HG03457 (cell line): ENCODE measurements at regions not wholly inside any gene's neighbourhood (a gene's known extent, or its start where the extent isn't known, plus 50 kb on each side); places are given as distances from the start of the nearest gene placed in this dataset.

Source experiments
- ATAC-seq: cut with Tn5 transposase; IDR thresholded peaks from one replicate; pipeline ENCODE4 v1.9.1; 2021; ENCODE audit warnings: moderate number of reproducible peaks; ENCODE audit not compliant: unreplicated experiment

DNA sequence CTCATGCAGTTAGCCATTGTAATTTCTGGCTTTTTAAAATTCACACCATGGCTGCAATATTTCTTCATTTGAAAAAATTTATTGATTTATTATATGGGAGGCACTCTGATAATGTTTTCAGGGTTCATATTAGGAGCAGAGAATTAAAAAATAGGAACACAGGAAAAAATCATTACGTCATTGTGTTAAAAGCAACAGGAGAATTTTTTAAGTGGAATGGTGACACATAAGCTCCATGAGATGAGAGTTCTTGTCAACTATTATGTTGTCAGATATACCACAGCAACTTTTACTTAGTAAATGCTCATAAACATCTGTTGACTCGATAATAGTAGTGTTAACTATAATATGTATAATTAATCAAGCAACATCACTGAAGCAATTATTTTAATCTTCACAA lies 400.1 kb downstream of the TDRD3 start:
- ATAC-seq: no peak

GRCh38 chr13:60794751-60795150 lies 397.7 kb downstream of the TDRD3 start:
- ATAC-seq: no peak

DNA sequence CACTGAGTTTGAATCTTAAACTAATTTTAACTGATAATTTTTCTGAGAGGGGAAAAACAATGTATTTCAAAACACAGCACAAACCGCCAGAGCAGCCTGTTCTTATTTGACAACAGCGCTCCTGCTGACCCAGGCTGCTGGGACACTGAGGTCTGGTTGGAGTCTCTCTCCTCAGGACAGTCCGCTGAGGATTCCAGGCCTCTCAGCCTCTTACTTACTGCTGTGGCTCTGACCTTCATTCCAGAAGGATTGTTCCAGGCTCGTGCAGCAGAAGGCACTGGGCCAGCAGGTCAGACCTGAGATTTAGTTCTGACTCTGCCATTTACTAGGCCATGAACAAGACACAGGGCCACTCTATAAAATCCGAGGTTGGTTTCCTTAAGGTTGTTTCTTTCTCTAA lies 393.6 kb downstream of the TDRD3 start:
- no peak for ATAC-seq

- no peak for ATAC-seq
Measured at GRCh38 chr13:60788156-60788829, 391.3 kb downstream of the TDRD3 start.

DNA sequence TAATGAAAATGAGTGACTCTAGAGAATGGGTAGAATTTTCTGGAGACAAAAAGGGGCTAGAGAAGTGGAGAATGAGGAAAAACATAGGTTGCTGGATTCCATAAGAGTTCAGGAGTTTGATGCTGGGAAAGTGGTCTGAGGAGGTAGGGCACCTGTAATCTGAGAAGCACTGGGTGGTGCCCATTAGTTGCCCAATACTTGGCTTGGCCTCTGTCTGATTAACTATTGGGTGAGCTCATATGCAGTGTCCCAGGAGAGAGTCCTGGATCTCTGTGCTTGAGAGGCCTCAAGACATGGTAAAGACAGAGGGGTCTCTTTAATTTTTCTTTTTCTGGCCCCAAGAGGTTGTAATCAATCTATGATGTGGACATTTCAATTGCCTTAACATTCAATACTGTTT lies 390.1 kb downstream of the TDRD3 start:
- no peak for ATAC-seq

DNA sequence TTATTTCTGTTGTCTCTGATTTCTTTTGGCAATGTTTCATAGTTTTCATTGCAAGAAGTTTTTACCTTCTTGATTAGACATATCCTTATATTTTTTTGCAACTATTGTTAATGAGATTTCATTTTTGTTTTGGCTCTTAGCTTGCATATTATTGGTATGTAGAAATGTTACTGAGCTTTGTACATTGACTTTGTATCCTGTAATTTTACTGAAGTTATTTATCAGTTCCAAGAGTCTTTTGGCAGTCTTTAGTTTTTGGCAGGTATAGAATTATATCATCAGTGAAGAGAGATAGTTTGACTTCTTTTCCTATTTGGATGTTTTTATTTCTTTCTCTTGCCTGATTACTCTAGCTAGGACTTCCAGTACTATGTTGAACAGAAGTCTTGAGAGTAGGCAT lies 375.7 kb downstream of the TDRD3 start:
- no peak for ATAC-seq

DNA sequence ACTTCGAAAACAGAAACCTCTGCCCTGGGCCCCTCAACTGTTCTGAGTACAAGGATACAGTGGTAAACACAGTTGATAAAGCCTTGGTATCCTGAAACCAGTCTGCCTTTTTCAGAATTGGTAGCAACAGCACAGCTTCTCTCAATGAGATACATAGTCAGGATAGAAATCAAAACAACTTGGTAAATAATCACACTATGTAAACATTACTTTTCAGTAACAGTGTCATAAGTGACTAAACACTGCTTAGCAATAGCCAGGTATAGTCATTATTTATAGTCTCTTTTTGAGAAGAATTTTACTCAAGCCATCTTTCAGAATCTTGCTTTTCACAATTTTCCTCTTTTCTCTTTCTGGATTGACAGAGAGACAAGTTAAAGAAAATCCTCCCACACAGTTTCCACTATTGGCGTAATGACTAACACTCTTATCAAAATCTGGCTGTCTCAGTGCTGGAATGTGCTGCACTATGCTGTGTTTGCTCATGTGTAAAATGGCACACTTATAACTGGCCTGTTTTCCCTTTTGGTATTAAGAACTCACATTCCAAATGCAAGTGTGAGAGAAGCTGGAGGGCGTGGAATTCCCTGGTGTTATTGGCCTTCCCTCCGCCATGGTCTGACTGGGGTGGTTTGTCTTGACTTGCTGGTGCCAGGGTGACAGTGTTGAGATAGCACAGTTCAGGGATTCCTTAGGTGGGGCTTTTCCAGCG lies 368.8 kb downstream of the TDRD3 start:
- ATAC-seq: no peak

- ATAC-seq: no peak
Measured at GRCh38 chr13:60759499-60759898, 362.5 kb downstream of the TDRD3 start.

DNA sequence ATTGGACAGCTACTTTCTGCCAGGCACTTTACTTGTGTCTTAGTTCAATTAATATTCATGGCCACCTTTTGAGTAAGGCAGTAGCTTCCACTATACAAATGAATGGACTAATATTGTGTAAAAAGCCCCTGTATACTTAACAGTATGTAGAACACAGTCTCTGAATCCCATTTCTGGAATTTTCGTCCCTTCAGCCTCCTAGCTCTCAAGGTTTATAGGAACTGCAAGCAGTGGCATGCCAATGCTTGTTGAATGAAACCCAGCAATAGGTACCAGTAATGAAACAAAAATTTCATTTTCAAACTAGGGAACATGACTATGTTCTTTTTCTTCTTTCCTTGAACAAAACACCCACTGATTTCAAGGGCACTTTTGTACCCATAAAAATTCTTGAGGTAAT lies 361.6 kb downstream of the TDRD3 start:
- ATAC-seq: no peak

GRCh38 chr13:60757501-60758215 lies 360.6 kb downstream of the TDRD3 start:
- no peak for ATAC-seq

DNA sequence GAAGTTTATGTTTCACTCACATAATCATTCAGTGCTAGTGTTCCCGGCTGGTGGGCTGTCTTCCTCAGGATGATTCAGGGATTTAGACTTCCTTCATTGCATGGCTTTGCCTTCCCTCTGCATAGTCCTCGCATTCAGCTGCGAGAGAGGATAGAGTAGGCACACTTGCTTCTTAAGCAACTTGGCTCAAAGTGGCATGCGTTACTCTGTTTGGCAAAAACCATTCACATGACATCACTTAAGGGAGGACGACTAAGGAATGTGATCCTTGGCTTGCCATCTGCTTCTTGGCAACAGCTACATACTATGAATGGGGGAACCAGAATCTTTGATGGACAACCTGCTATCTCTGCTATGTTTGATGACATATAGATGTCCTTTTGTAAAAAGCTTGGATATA lies 359.3 kb downstream of the TDRD3 start:
- no peak for ATAC-seq

- ATAC-seq: no peak
Measured at GRCh38 chr13:60755380-60756163, 358.6 kb downstream of the TDRD3 start.

GRCh38 chr13:60754211-60755090 lies 357.4 kb downstream of the TDRD3 start:
- ATAC-seq: no peak

- no peak for ATAC-seq
Measured at GRCh38 chr13:60753641-60754040, 356.6 kb downstream of the TDRD3 start.

DNA sequence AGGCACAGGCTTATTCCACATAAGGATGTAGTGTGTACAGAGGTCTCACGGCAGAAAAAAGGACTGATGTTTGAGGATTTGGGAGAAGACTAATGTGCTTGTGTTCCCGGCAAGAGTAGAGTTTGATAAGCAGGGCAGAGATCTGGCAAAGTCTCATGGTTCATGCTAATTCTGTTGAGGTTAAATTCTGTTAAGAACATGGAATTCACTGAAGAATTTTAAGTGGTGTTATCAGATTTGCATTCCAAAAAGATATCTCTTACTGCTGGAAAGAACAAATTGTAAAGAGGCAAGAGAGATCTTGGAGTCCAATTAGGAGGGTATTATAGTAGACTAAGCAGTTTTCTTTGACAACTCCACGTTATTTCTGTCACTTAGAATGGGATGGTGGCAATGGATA lies 348.3 kb downstream of the TDRD3 start:
- ATAC-seq: no peak

GRCh38 chr13:60733933-60734332 lies 336.9 kb downstream of the TDRD3 start:
- no peak for ATAC-seq

DNA sequence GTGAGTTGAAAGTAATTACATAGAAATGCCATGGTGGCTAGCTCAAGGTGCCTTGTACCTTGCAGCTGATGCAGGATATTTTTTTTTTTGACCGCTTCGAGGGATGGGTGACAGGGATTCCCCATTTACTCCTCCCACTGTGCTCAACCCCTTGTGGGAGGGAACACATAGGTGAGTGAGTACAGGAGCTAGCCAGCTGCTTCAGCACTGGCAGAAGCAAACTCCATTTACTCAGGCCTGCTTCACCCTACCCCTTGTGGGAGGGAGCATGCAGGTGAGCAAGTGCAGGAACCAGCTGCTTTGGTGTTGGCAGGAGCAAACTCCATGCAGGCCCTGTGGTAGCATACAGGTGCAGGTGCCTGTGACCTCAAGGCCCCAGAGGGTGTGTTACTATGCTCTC lies 330.1 kb downstream of the TDRD3 start:
- ATAC-seq: no peak

DNA sequence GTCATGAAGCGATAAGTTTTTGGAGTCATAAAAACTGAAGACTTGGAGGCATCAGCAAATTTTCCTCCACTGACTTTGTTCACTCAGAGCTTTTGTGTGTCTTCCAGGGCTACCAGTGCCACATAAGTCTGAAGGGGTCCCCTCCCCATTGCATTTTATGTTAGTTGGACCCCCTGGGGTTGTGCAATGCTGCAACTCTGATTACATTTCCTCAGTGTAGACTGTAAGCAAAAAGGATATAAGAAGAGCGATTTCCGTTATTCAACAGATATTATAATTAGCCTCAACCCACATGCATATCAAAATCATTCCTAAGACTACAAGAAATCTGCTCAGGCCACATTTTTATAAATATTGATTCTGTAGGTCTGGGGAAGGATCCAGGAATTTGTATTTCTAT lies 324.0 kb downstream of the TDRD3 start:
- no peak for ATAC-seq

DNA sequence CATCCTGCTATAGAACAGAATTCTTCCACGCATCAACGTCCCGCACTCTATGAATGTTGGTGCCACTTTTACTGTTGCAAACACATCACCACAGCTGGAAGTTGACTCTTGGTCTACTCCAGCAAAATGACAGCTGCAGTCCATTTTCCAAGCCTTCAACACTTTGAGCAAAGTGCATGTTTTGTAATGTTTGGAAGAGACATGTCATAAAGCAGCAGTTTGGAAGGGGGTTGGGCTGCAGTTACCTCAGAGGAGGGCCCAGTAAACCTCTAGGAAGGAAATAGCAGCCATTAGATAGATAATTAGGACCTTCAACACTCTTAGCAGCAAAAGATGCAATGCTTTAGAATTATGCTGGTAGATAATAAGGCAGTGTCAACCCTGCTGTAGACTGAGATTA lies 323.6 kb downstream of the TDRD3 start:
- ATAC-seq: no peak

- ATAC-seq: no peak
Measured at GRCh38 chr13:60716313-60716712, 319.3 kb downstream of the TDRD3 start.
